B cell (primary cell): ENCODE measurements at regions not wholly inside any gene's neighbourhood (a gene's known extent, or its start where the extent isn't known, plus 50 kb on each side); places are given as distances from the start of the nearest gene placed in this dataset.

Experiments
- ATAC-seq: fragments of 200-7000 bp; cut with Tn5 transposase; one replicate; pipeline ENCODE4 v1.10.0; 2021; ENCODE audit warnings: low read depth, mild to moderate bottlenecking, moderate number of reproducible peaks, moderate library complexity
- CTCF ChIA-PET: fragments of 350-600 bp; sonication (Branson Sonifier 250); formaldehyde crosslinking; loops from one replicate; lab custom pipeline; 2021; ENCODE audit warnings: antibody characterized with exemption, inconsistent platforms; lab: Charles Lee
- POLR2A ChIA-PET: fragments of 350-600 bp; sonication (Branson Sonifier 250); formaldehyde crosslinking; loops from one replicate; lab custom pipeline; 2021; ENCODE audit warnings: antibody characterized with exemption; lab: Charles Lee
- DNase-seq: peaks from one replicate; pipeline ENCODE4 v3.0.0; 2013
- H2AFZ ChIP-seq: 2 replicates; pipeline ENCODE4 v1.6.1; 2012; ENCODE audit warnings: mild to moderate bottlenecking, low read depth, low read length; ENCODE audit not compliant: insufficient read depth, poor library complexity, severe bottlenecking
- H3K27ac ChIP-seq, 2 donors: 1 replicate in 1 of 2; 2 replicates in 1 of 2; pipeline ENCODE4 v1.5.1; 2012 to 2013; ENCODE audit warnings: low read length in 2 of 2, mild to moderate bottlenecking in 2 of 2, moderate library complexity in 1 of 2
- H3K27me3 ChIP-seq, 4 experiments: fragments of 200-600 bp in 1 of 4; sonication (generic) in 1 of 4; replicated peaks in 1 of 4; 1 replicate in 2 of 4; 2 replicates in 2 of 4; pipeline versions ENCODE4 v1.6.1 to v1.7.0; 2013 to 2016; ENCODE audit warnings: low read length in 3 of 4, mild to moderate bottlenecking in 2 of 4, mixed read lengths in 1 of 4, moderate library complexity in 1 of 4; ENCODE audit not compliant: insufficient read depth in 4 of 4, control insufficient read depth in 3 of 4; ENCODE audit errors: control extremely low read depth in 1 of 4
- H3K36me3 ChIP-seq, 2 experiments: replicated peaks in 1 of 2; 1 replicate in 1 of 2; 2 replicates in 1 of 2; pipeline versions ENCODE4 v1.6.1 to v1.7.1; 2013; ENCODE audit warnings: low read length in 1 of 2; ENCODE audit not compliant: insufficient read depth in 2 of 2, control insufficient read depth in 1 of 2; ENCODE audit errors: control extremely low read depth in 1 of 2, extremely low read depth in 1 of 2
- H3K4me1 ChIP-seq, 2 donors: fragments of 200-600 bp in 1 of 2; sonication (generic) in 1 of 2; 1 replicate in 1 of 2; 2 replicates in 1 of 2; pipeline versions ENCODE4 v1.5.1 to v1.6.1; 2013 to 2017; ENCODE audit warnings: low read length in 2 of 2; ENCODE audit not compliant: control insufficient read depth in 2 of 2, insufficient read depth in 2 of 2
- H3K4me2 ChIP-seq: replicated peaks from 2 replicates; pipeline ENCODE3; 2012; ENCODE audit warnings: mild to moderate bottlenecking, low read depth, low read length; ENCODE audit not compliant: poor library complexity, severe bottlenecking
- H3K4me3 ChIP-seq, 5 experiments: fragments of 200-600 bp in 1 of 5; sonication (generic) in 1 of 5; 1 replicate in 3 of 5; 2 replicates in 2 of 5; pipeline versions ENCODE4 v1.5.1 to v1.7.0; 2011 to 2016; ENCODE audit warnings: low read length in 4 of 5, mild to moderate bottlenecking in 4 of 5, low read depth in 2 of 5, control low read depth in 1 of 5, moderate library complexity in 1 of 5; ENCODE audit not compliant: insufficient read depth in 1 of 5; ENCODE audit errors: control extremely low read depth in 1 of 5, extremely low read depth in 1 of 5
- H3K79me2 ChIP-seq: fragments of 200-600 bp; sonication (generic); one replicate; pipeline ENCODE4 v1.6.0; 2016; ENCODE audit warnings: low read length; ENCODE audit not compliant: control insufficient read depth, insufficient read depth
- H3K9ac ChIP-seq: fragments of 200-600 bp; sonication (generic); 2 replicates; pipeline ENCODE4 v1.6.1; 2017; ENCODE audit warnings: mild to moderate bottlenecking, low read length, moderate library complexity
- H3K9me3 ChIP-seq, 3 donors: one replicate each; pipeline versions ENCODE4 v1.6.1 to v1.7.1; 2013; ENCODE audit warnings: low read length in 2 of 3; ENCODE audit not compliant: control insufficient read depth in 2 of 3, insufficient read depth in 1 of 3; ENCODE audit errors: control extremely low read depth in 1 of 3
- H4K20me1 ChIP-seq: 2 replicates; pipeline ENCODE4 v1.6.0; 2012; ENCODE audit warnings: mild to moderate bottlenecking, low read length; ENCODE audit not compliant: insufficient read depth, control insufficient read depth, poor library complexity, severe bottlenecking
- H3K27ac Mint-ChIP-seq: one replicate; pipeline ENCODE4 v1.8.0; 2021; ENCODE audit warnings: mixed read lengths
- H3K27me3 Mint-ChIP-seq: one replicate; pipeline ENCODE4 v1.8.0; 2021; ENCODE audit warnings: mixed read lengths
- H3K4me1 Mint-ChIP-seq: one replicate; pipeline ENCODE4 v1.8.0; 2021; ENCODE audit warnings: mixed read lengths
- H3K4me3 Mint-ChIP-seq: one replicate; pipeline ENCODE4 v1.8.0; 2021; ENCODE audit warnings: mixed read lengths
- H3K9me3 Mint-ChIP-seq: one replicate; pipeline ENCODE4 v1.8.0; 2022; ENCODE audit warnings: mixed read lengths; ENCODE audit not compliant: insufficient read depth
- CTCF ChIP-seq: fragments of 200-600 bp; IDR thresholded peaks from one replicate; pipeline ENCODE4 v1.8.0; 2022; ENCODE audit warnings: antibody characterized with exemption, mild to moderate bottlenecking
- EZH2 ChIP-seq: IDR thresholded peaks from 2 replicates; pipeline ENCODE4 v1.6.1; 2012; ENCODE audit warnings: borderline replicate concordance, low read depth, mild to moderate bottlenecking, moderate library complexity, low read length; ENCODE audit not compliant: insufficient read depth, poor library complexity, severe bottlenecking
- WGBS: methylation state at CpG from one replicate; pipeline ENCODE4 v1.1.5; 2013; ENCODE audit warnings: missing lambda C conversion rate; ENCODE audit not compliant: insufficient coverage; 5-methylcytosine and 5-hydroxymethylcytosine counted together
- intact Hi-C: fragments of 100-400 bp; cut with micrococcal nuclease; formaldehyde crosslinking; loops from one replicate; pipeline ENCODE4 v1.10.0; 2022

DNA sequence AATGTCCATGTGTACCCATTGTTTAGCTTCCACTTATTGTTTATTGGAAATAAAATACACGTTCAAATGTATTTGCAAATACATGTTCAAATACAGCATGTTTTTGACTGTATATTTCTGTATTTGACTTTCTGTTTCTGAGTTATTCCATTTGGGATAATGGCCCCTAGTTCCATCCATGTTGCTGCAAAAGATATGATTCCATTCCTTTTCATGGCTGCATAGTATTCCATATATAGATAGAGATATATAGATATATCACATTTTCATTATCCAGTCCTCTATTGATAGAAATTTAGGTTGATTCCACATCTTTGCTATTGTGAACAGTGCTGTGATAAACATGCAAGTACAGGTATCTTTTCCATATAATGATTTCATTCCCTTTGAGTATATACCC, 241.4 kb upstream of the SOX2 start:
- Histone ChIP-seq H3K36me3 (no peaks in the 10 kb centered on the region), H3K9ac (no peak overlapping the region), H3K27ac (no peak overlapping the region), H4K20me1 (no peaks in the 10 kb centered on the region), H3K27me3 (no peaks in the 10 kb centered on the region), H3K4me1 (no peaks in the 10 kb centered on the region), H3K4me2 (no peak overlapping the region), H3K4me3 (no peak overlapping the region), H2AFZ (no peak overlapping the region), H3K9me3 (no peaks in the 10 kb centered on the region), H3K79me2 (no peaks in the 10 kb centered on the region)
- intact Hi-C loops: no loop called here
- no peaks in the 10 kb centered on the region for H3K27me3 Mint-ChIP-seq
- peaks cover 7% of the 10 kb centered on the region for H3K9me3 Mint-ChIP-seq
- H3K27ac Mint-ChIP-seq: no peak overlapping the region
- no CpG with 5 or more reads among the region's 1 CpG for WGBS
- ChIA-PET POLR2A (no interaction called here), CTCF (no interaction called here)
- DNase-seq (no peak), ATAC-seq (no peak)
- TF ChIP-seq EZH2 (no peak), CTCF (no peak)
- no peak overlapping the region for H3K4me3 Mint-ChIP-seq
- no peaks in the 10 kb centered on the region for H3K4me1 Mint-ChIP-seq

DNA sequence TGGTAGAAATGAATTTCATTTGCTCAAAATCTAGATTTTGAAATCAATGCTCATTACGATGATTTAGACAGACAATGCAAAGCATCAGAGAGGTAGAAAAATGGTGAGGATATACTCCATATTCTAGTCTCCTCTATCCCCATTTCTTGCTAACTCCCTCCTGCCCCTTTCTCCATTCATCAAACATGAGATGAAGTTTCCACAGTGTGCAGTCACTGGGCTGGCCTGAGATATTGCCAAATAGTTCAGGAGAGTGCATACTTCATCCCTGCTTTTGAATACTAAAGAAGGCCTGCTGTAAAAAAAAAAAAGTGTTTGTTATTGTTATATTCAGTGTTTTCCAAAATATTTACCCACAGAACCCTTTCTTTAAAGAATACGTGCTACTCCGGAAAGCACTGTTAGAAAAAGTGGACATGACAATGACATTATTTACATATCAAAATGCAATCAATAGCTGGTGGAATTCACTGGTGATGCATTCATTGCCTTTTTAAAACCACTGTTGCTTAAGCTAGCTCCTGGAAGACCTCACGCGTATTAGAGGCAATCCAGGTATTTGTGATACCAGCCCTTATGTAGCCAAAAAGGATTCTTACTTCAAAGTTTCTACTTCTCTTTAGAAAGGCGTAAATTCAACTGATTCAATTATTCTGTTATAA, 247.6 kb upstream of the SOX2 start:
- intact Hi-C loops: no loop called here
- no peaks in the 10 kb centered on the region for H3K27me3 ChIP-seq
- Mint-ChIP-seq H3K9me3 (no peaks in the 10 kb centered on the region), H3K27ac (no peak overlapping the region), H3K4me1 (no peaks in the 10 kb centered on the region), H3K27me3 (peaks cover 4% of the 10 kb centered on the region), H3K4me3 (no peak overlapping the region)
- POLR2A ChIA-PET: no interaction called here
- DNase-seq: no peak
- H3K9ac ChIP-seq: no peak overlapping the region
- WGBS: 100% methylated on average over 2 of the region's 6 CpGs
- no peaks in the 10 kb centered on the region for H3K36me3 ChIP-seq
- no peak overlapping the region for H3K4me3 ChIP-seq
- H4K20me1 ChIP-seq: no peaks in the 10 kb centered on the region
- H3K4me1 ChIP-seq: no peaks in the 10 kb centered on the region
- no peaks in the 10 kb centered on the region for H3K9me3 ChIP-seq
- no peak overlapping the region for H2AFZ ChIP-seq
- no peak overlapping the region for H3K4me2 ChIP-seq
- H3K79me2 ChIP-seq: no peaks in the 10 kb centered on the region
- no peak for TF ChIP-seq CTCF
- TF ChIP-seq EZH2: no peak
- no peak overlapping the region for H3K27ac ChIP-seq
- CTCF ChIA-PET: no interaction called here
- no peak for ATAC-seq
